RKO (cell line): ENCODE measurements at regions not wholly inside any gene's neighbourhood (a gene's known extent, or its start where the extent isn't known, plus 50 kb on each side); places are given as distances from the start of the nearest gene placed in this dataset.
"Not testable (repeated sequence)": the region's sequence is repeated elsewhere in the genome, so short reads cannot be mapped to it uniquely, and the experiment has no call there.

Experiments used
- DNase-seq: peaks from one replicate; pipeline ENCODE4 v3.0.0-alpha.2; 2016; ENCODE audit warnings: low spot score

DNA sequence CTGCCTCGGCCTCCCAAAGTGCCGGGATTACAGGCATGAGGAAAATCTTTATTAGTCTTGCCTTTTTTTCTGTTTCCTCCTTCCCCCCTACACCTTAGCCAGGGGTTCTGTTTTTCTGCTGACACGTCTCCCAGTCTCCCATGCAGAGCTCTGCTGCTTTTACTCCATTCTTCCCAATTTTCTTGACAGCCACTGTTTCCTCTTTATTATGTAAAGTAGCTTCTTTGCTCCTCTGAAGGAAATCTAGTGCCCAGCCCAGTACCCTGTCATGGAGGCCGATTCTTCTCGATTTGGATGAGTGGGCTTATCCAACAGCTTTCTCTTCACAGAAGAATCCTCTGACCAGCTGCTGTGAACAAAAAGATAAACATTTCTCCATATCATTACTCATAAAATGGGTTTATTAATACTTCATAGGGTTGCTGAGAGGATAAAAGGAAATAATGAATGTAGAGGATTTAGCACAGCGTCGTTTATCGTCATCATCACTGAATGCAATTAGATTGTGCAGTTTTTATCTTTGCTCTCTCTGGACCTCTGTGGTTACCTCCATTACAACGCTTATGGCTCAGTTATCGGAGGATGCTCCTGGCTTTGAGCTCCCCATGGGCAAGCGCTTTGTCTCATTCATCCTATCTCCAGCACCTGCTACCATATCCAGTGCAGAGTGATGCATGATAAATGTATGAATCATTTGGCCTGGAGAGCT is 375.6 kb upstream of the C11orf87 start:
- DNase-seq = no peak

GRCh38 chr11:109048098-109048497 is 373.9 kb upstream of the C11orf87 start:
- DNase-seq = no peak

GRCh38 chr11:109051200-109051599 is 370.8 kb upstream of the C11orf87 start:
- DNase-seq = no peak

- no peak for DNase-seq
Measured at GRCh38 chr11:109059402-109059801, 362.6 kb upstream of the C11orf87 start.

- no peak for DNase-seq
Measured at GRCh38 chr11:109061394-109061793, 360.6 kb upstream of the C11orf87 start.

GRCh38 chr11:109062445-109062844 is 359.5 kb upstream of the C11orf87 start:
- no peak for DNase-seq

DNA sequence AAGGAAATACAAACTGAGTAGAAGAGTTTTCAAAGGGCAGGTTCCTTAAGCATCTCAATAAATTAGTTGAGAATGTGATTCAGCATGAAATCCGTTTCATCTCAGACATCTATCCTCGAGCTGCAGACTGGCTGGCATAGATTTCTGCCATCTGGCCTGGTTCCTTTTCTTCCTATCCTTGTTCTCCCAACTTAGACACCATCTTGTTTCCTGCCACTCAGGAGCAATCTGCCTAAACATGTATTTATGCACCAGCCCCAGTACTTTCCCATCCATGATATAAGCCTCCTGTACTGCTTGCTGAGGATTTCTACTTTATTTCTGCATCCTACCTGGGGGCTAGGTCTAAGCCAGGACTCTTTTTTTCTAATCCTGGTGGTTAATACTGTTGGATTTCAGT is 359.1 kb upstream of the C11orf87 start:
- DNase-seq = no peak

DNA sequence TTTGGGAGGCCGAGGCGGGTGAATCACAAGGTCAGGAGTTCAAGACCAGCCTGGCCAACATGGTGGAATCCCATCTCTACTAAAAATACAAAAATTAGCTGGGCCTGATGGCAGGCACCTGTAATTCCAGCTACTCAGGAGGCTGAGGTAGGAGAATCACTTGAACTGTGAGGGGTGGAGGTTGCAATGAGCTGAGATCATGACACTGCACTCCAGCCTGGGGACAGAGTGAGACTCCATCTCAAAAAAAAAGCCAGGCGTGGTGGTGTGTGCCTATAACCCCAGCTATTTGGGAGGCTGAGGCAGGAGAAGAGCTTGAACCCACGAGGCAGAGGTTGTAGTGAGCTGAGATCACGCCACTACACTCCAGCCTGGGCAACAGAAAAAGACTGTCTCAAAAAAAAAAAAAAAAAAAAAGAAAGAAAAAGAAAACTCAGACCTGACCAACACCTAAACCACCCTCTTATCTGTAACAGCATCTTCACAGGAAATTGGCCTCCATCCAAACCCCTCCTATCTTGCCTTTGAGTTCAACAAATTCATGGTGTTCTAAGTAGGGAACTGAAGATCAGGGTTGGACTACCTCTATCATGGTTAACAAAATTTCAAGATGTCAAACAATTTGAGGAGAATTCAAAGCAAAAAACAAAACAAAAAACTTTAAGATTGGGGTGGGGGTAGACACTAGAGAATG is 357.2 kb upstream of the C11orf87 start:
- not testable (repeated sequence) for DNase-seq

GRCh38 chr11:109071262-109071661 is 350.7 kb upstream of the C11orf87 start:
- no peak for DNase-seq

GRCh38 chr11:109071712-109072524 is 350.1 kb upstream of the C11orf87 start:
- no peak for DNase-seq

GRCh38 chr11:109073032-109073822 is 348.8 kb upstream of the C11orf87 start:
- DNase-seq = no peak

DNA sequence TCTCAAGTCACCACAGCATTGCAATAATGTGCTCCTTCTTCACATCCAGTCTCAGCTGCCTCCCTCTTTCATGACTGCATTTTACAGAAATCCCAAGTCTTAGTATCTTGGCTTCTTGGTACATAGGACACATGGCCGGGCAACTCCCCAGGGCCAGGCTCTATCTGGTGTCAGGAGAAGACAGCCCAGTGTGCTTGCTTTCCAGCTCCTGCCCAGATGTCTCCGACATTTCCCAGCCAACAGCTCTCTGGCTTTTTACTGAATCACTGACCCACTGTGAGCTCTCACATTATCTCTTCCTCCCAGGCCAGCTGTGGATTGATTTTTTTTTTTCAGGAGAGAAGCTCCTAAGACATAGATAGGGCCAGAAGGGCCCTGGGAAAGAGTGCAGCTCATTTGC is 346.0 kb upstream of the C11orf87 start:
- DNase-seq = no peak

DNA sequence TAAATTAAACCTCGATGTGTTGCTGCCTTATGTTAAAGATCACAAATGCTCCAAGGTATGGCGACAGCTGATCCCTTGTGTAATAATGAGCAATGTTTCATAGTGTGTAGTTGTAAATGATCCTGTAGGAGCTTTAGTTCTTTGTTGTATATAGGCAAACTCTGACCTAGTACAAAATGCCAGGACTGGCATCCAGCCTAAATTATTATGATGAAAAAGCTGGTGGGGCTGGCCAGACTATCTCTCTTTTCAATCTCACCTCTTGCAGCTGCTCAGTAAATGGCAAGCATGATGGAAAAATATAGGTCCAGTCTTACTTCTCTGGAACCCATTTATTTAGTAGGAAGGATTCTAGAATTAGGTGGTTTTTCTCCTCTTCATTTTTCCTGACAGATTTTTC is 345.1 kb upstream of the C11orf87 start:
- no peak for DNase-seq

DNA sequence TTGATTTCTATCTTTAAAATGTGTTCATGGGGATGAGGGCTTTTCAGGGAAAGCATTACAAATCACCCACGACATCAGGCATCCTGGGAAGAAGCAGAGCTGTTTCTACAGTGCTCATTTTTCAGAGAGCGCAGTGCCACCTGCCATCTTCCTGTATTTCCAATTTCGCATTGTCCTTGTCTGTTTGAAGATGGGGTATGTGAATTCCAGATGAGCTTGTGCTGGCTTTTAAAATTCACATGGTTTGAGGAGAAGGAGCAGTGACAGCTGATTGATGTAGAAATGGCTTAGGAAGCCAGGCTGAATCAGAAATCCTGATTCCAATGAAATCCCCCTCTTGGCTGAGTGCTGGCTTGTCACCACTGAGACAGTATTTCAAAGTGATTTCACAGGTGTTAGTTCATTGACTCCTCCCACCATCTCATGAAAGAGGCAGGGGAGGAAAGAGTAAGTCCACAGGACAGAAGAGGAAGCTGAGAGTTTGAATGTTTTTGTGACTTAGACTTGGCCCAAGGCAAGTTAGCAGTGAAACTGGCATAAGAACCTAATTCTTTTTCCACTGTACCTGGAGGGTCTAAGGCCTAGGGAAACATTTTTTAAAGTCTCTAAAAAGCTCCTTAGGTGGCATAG is 344.6 kb upstream of the C11orf87 start:
- DNase-seq = no peak

DNA sequence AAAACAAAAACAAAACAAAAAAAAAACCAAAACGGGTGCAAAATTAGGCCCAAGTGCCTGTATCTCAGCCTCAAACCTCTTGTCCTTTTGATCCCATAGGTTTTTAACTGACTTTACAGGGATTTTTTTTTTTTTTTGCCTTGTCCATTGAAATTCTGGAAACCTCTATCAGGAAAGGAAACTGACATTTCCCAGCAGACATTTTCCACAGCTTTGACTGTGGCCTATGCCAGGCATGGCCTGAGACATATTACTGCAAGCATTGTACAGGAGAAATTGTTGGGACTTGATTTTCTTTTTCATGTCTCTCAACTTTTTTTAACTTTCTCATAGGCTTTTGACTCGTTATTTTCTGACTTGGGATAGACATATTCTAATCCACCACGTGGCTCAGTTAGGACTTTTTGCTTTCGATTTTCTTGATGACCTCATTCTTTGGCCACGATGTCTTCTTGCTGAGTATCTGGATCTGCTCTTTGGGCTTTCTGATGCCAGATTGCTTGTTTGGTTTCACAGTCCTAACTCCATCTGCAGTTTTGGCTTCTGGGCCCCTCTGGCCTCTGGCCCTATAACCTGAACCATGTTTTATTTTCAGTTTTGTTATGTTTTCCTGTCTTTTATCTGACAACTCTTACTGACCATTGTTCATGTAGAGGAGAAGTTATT is 336.1 kb upstream of the C11orf87 start:
- DNase-seq = peak; percentile 30

DNA sequence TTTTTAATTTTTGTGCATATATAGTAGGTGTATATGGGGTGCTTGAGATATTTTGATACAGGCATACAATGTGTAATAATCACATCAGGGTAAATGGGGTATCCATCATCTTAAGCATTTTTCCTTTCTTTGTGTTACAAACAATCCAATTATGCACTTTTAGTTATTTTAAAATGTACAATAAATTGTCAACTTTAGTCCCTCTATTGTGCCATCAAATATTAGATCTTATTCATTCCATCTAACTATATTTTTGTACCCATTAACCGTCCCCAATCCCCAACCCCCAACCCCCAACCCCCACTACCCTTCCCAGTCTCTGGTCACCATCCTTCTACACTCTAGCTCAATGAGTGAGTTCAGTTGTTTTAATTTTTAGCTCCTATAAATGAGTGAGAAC is 335.1 kb upstream of the C11orf87 start:
- no peak for DNase-seq

- DNase-seq = no peak
Measured at GRCh38 chr11:109088086-109088485, 333.9 kb upstream of the C11orf87 start.

DNA sequence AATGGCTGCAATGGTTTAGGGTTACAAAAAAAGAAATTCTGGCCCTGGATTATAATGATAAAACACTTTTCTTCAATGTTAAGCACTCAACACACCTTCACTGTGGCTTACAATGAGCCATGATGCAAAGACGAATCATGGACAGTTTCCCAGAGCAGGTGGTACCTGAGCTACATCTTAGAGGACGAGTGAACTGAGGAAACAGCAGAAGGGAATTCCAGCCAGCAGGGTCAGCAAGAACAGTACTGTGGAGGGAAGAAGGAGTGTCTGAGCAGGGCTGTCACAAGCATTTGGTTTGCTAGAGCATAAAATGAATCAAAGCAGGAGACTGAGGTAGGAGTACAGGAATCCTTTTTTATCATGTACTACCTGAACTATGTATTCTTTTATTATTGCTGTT is 332.8 kb upstream of the C11orf87 start:
- no peak for DNase-seq

DNA sequence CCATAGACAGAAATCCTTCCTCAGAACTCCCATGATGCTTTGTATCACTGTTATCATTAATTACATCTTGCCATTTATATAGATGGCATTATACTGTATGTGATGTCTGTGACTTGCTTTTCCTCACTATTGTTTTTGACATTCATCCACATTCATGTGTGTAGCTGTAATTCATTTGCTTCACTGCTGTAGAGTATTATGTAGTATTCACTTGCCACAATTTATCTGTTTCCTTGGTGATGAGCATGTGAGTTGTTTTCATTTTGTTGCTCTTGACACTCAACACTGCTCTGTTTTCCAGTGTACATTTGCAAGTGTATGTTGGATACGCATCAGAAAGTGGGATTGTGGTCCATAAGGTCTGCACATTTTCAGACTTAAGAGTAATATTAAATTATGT is 328.6 kb upstream of the C11orf87 start:
- no peak for DNase-seq

DNA sequence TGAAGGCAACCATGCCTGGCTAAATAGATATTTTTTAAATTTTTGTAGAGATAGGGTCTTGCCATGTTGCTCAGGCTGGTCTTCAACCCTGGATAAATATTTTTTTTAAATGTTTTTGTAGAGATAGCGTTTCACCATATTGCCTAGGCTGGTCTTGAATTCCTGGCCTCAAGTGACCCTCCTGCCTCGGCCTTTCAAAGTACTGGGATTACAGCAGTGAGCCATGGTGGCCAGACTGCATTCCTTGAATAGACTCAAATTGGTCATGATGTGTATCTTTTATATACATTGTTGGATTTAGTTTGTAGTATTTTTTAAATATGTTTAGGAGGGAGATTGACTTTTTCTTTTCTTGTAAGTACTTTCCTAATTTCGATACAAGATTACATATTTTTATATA is 325.7 kb upstream of the C11orf87 start:
- DNase-seq = no peak
